Fibroblast of villous mesenchyme (primary cell): ENCODE measurements at regions not wholly inside any gene's neighbourhood (a gene's known extent, or its start where the extent isn't known, plus 50 kb on each side); places are given as distances from the start of the nearest gene placed in this dataset.

Experiments
- DNase-seq: peaks from one replicate; pipeline ENCODE4 v3.0.0-alpha.2; 2010; ENCODE audit warnings: low read depth
- H3K4me3 ChIP-seq: 2 replicates; pipeline ENCODE4 v1.5.1; 2011; ENCODE audit warnings: low read depth, mild to moderate bottlenecking, low read length
- TF ChIP-seq, protein P1 (sequence below): IDR thresholded peaks from 2 replicates; pipeline ENCODE4 v1.5.1; 2012; ENCODE audit warnings: low read depth, mild to moderate bottlenecking, low read length; ENCODE audit not compliant: insufficient read depth

DNA sequence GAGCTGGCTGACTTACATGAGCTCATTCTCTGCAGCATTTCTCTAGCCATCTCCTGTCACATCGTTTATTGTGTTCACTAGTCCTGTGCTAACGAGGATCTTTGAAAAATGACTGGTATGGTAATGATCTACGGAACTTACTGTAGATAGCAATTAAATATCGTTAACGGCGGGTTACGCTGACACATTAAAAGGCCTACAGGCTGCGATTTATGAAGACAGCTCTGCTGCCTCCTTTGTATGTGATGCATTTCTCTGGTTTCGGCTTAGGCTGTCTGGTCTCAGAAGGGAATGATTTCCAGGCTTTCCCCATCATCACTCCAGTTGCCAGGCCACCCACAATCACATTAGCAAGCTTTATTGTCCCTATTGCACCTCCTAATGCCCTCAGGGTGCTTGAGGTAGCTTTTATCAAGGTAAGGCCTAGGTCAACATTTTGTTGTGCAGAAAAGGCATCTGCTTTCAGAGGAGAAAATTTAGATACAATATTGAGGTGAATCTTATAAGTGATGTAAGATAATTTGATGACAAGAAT is 284.4 kb downstream of the SOX11 start:
- no peak for DNase-seq
- H3K4me3 ChIP-seq: no peak overlapping the region
- TF ChIP-seq, protein P1, sequence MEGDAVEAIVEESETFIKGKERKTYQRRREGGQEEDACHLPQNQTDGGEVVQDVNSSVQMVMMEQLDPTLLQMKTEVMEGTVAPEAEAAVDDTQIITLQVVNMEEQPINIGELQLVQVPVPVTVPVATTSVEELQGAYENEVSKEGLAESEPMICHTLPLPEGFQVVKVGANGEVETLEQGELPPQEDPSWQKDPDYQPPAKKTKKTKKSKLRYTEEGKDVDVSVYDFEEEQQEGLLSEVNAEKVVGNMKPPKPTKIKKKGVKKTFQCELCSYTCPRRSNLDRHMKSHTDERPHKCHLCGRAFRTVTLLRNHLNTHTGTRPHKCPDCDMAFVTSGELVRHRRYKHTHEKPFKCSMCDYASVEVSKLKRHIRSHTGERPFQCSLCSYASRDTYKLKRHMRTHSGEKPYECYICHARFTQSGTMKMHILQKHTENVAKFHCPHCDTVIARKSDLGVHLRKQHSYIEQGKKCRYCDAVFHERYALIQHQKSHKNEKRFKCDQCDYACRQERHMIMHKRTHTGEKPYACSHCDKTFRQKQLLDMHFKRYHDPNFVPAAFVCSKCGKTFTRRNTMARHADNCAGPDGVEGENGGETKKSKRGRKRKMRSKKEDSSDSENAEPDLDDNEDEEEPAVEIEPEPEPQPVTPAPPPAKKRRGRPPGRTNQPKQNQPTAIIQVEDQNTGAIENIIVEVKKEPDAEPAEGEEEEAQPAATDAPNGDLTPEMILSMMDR: no peak

DNA sequence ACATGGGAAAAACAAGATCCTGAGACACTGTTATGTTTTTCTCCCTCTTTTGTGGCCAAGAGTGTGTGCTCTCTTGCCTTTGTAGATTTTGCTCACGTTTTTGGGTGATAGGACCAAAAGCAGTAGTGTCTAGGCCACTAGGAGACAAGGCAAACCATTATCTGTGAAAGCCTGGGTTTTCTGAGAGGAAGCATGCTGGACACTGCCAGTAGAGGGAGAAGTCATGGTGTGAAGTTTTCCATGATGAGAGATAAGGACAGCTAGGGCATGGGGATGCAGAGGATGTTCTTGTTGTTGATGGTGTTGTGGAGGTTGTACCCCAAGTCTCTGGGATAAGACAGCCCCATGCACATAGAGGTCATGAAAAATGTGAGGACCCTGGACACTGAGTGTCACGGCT is 285.3 kb downstream of the SOX11 start:
- no peak overlapping the region for H3K4me3 ChIP-seq
- no peak for DNase-seq
- TF ChIP-seq, protein P1: no peak

DNA sequence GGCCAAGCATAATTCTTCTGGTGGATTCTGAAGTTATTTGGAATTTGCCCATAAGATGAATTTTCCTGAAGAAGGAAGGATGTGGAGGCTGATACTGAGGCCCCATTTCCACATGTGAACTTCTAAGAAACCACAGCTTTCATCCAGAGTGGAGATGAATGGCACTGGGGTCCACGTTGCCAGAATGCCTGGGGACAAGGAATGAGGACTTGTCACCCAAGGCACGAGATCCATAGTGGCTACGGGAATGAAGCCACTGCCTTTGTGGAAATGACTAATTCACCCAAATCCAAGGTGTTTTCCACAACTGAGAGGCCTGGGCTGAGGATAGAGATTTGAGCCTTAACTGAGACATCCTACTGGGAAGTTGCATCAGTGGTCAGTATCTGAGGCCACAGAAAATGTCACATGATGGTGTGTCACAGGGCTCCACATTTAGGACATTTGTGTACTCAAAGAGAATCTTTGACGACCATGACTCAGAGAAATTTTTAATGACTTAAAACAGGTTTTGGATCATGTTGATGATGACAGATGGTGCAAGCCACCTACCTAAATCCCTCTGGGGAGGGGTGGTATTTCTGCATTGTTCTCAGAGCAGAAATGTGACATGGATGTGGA is 286.1 kb downstream of the SOX11 start:
- H3K4me3 ChIP-seq: no peak overlapping the region
- TF ChIP-seq, protein P1: no peak
- DNase-seq: no peak

DNA sequence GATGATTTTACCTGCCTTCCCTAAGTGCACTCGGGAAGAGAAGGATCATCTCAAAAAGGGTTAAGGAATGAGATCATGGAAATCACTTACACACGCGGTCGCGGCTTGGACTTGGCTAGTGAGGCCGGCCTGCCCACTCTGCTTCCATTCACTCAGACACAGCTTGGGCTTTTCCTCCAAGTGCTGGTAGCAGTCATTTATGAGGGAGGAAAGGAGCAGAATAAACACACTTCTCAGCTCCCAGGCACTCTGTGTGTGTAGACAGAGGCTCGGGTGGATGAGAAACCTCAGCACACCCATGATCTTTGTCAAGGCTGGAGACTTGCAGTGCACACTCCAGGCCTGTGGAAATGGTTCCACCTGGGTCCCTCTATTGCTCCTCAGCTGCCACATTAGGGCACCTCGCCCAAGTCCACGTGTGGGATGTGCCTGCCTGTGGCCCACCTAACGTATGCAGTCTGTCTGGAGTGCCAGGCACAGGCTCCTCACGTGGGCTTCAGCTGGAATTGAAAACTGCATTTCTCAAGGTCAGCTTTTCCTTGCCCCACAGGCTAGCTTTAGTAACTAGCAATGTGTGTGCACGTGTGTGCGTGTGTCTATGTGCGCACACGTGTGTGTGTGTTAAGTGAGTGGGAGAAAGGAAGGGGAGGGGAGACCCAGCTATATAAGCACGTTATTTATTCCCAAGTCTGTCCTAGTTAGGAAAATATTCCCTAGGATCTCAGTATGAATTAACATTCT is 288.4 kb downstream of the SOX11 start:
- H3K4me3 ChIP-seq: no peak overlapping the region
- DNase-seq: no peak
- TF ChIP-seq, protein P1: no peak

DNA sequence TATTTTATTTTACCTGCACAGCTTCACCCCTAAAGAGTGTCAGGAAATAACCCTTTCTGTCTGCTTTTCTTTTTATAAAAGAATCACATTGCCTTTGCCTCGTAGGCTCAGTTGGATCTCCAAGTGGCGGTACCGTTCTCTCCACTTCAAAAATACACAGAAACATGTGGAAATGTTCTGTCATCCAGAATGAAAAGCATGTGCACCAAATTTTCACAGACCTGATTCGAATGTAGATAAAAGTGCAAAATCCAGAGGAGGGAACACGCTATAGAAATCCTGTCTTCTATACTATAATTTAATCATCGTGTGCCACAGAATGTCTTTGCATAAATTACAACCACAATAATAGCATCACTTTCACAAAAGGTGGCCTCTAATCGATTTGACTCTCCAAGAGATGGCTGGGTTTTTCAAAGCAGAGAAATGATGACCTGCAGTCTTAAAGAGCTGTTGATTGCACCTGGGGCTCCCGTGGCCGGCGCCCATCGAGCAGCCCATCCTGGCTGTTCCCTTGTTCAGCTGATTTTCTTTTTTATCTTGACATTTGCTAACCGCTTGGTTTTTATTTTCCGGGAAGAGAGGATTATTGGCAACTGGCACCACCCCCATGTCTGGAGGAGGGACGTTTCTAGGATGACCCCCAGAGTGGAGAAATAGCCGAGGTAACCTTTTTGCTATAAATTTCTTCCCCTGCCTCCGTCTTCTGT is 290.2 kb downstream of the SOX11 start:
- DNase-seq: no peak
- TF ChIP-seq, protein P1: no peak

DNA sequence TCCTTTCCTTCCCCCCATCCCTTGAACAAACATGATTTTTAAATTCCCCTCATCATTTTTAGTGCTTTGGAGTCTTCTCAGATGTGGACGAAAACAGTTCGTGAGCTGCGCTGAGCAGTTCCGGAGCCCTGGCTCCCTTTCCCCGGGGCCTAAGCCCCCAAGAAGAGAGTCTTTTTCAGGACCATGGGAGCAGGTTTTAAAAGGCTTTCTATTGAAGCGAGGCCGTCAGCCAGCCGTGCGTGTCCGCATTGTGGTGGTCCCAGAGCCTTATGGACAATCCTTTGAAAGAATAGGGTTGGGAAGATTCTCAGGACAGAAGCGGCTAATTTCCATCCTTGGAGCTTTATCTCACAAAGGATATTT is 290.7 kb downstream of the SOX11 start:
- DNase-seq: no peak
- H3K4me3 ChIP-seq: no peak overlapping the region
- TF ChIP-seq, protein P1: no peak

More for the DNA sequence above, 290.2 kb downstream of the SOX11 start:
- H3K4me3 ChIP-seq: no peak overlapping the region
